ELF-1 (cell line): ENCODE measurements at regions not wholly inside any gene's neighbourhood (a gene's known extent, or its start where the extent isn't known, plus 50 kb on each side); places are given as distances from the start of the nearest gene placed in this dataset.
"Not testable (repeated sequence)": the region's sequence is repeated elsewhere in the genome, so short reads cannot be mapped to it uniquely, and the experiment has no call there.

Experiments
- DNase-seq: peaks from one replicate; pipeline ENCODE4 v3.0.0-alpha.2; 2016; ENCODE audit warnings: low read depth, low spot score

DNA sequence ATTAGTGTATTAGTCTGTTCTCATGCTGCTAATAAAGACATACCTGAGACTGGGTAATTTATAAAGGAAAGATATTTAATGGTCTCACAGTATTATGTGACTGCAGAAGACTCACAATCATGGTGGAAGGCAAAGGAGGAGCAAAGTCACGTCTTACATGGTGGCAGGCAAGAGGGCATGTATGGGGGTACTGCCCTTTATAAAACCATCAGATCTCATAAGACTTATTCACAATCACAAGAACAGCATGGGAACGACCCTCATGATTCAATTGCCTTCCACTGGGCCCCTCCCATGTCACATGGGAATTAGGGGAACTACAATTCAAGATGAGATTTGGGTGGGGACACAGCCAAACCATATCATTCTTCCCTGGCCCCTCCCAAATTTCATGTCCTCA, 52.7 kb upstream of the ST3GAL5 start:
- DNase-seq: not testable (repeated sequence)

DNA sequence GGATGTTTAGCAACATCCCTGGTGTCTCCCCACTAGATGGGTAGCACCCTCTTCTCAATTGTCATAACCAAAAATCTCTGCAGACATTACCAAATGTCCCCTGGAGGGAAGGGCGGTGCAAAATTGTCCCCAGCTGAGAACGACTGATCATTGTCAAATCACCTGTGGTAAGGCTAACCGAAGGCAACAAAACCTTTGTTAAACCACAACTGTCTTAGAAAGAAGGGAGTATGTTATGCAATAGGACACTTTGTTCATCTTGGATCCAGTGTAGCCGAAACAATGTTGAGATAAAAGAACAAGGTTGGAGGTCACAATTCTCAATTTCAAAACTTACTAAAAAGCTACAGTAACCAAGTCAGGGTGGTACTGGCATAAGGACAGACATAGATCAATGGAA, 50.3 kb upstream of the ST3GAL5 start:
- no peak for DNase-seq
